ENCODE measurements at regions not wholly inside any gene's neighbourhood (a gene's known extent, or its start where the extent isn't known, plus 50 kb on each side); places are given as distances from the start of the nearest gene placed in this dataset.

DNA sequence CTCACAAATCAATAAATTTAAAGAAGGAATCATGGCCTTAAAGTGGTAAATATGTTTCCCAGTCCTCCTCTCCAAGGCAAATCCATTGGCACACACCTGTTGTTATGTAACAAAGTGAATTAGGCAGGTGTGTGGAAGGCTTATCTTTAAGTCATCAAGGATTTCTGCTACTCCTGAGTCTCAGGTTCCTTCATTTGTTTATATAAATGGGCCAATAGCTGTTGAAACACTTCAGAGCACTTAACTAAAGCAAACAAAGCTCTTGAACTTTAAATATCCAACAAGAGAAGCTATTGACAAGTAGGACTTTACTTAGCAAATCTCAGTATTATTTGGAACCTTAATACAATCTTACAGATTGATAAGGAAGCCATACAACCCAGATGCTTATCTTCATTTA lies 99.3 kb upstream of the ESRRG start:
- Histone ChIP-seq H3K4me1 (ENCODE audit: control insufficient read depth in 4 of 4, insufficient read depth in 4 of 4, low read length in 3 of 4) (no peaks in the 10 kb centered on the region), H3K36me3 (ENCODE audit: control insufficient read depth in 4 of 4, insufficient read depth in 3 of 4, low read depth in 1 of 4, low read length in 3 of 4) (no peaks in the 10 kb centered on the region), H3K27me3 (ENCODE audit: control insufficient read depth in 4 of 4, insufficient read depth in 4 of 4, low read length in 3 of 4) (no peaks in the 10 kb centered on the region), H3K4me3 (ENCODE audit: low read depth in 1 of 3, low read length in 3 of 3) (no peak overlapping the region), H3K9me3 (ENCODE audit: control insufficient read depth in 4 of 4, low read length in 3 of 4) (no peaks in the 10 kb centered on the region), H3K27ac (ENCODE audit: low read depth in 1 of 2, low read length in 2 of 2) (no peak overlapping the region), H3K9ac (ENCODE audit: low read depth in 1 of 2, low read length in 2 of 2) (no peak overlapping the region)
- no peak for DNase-seq (ENCODE audit: low spot score)
- TF ChIP-seq, protein P1, sequence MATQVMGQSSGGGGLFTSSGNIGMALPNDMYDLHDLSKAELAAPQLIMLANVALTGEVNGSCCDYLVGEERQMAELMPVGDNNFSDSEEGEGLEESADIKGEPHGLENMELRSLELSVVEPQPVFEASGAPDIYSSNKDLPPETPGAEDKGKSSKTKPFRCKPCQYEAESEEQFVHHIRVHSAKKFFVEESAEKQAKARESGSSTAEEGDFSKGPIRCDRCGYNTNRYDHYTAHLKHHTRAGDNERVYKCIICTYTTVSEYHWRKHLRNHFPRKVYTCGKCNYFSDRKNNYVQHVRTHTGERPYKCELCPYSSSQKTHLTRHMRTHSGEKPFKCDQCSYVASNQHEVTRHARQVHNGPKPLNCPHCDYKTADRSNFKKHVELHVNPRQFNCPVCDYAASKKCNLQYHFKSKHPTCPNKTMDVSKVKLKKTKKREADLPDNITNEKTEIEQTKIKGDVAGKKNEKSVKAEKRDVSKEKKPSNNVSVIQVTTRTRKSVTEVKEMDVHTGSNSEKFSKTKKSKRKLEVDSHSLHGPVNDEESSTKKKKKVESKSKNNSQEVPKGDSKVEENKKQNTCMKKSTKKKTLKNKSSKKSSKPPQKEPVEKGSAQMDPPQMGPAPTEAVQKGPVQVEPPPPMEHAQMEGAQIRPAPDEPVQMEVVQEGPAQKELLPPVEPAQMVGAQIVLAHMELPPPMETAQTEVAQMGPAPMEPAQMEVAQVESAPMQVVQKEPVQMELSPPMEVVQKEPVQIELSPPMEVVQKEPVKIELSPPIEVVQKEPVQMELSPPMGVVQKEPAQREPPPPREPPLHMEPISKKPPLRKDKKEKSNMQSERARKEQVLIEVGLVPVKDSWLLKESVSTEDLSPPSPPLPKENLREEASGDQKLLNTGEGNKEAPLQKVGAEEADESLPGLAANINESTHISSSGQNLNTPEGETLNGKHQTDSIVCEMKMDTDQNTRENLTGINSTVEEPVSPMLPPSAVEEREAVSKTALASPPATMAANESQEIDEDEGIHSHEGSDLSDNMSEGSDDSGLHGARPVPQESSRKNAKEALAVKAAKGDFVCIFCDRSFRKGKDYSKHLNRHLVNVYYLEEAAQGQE (IDR thresholded peaks at IDR 0.05): no peak
- TF ChIP-seq YY1 (IDR thresholded peaks at IDR 0.05) (no peak), FOXA2 (IDR thresholded peaks at IDR 0.05) (no peak), HNF4A (conservative IDR thresholded peaks at IDR 0.05) (no peak), RAD21 (IDR thresholded peaks at IDR 0.05) (no peak), RXRA (IDR thresholded peaks at IDR 0.05) (no peak), NR2F2 (IDR thresholded peaks at IDR 0.05) (no peak), GABPA (IDR thresholded peaks at IDR 0.05 in 1 of 2, conservative IDR thresholded peaks at IDR 0.05 in 1 of 2) (no peak), FOXA1 (IDR thresholded peaks at IDR 0.05) (no peak)
- TF ChIP-seq, protein P2, sequence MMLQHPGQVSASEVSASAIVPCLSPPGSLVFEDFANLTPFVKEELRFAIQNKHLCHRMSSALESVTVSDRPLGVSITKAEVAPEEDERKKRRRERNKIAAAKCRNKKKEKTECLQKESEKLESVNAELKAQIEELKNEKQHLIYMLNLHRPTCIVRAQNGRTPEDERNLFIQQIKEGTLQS (IDR thresholded peaks at IDR 0.05): no peak
- TF ChIP-seq, protein P3, sequence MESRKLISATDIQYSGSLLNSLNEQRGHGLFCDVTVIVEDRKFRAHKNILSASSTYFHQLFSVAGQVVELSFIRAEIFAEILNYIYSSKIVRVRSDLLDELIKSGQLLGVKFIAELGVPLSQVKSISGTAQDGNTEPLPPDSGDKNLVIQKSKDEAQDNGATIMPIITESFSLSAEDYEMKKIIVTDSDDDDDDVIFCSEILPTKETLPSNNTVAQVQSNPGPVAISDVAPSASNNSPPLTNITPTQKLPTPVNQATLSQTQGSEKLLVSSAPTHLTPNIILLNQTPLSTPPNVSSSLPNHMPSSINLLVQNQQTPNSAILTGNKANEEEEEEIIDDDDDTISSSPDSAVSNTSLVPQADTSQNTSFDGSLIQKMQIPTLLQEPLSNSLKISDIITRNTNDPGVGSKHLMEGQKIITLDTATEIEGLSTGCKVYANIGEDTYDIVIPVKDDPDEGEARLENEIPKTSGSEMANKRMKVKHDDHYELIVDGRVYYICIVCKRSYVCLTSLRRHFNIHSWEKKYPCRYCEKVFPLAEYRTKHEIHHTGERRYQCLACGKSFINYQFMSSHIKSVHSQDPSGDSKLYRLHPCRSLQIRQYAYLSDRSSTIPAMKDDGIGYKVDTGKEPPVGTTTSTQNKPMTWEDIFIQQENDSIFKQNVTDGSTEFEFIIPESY (IDR thresholded peaks at IDR 0.05): no peak
- TF ChIP-seq, protein P4, sequence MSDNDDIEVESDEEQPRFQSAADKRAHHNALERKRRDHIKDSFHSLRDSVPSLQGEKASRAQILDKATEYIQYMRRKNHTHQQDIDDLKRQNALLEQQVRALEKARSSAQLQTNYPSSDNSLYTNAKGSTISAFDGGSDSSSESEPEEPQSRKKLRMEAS (IDR thresholded peaks at IDR 0.05): no peak

DNA sequence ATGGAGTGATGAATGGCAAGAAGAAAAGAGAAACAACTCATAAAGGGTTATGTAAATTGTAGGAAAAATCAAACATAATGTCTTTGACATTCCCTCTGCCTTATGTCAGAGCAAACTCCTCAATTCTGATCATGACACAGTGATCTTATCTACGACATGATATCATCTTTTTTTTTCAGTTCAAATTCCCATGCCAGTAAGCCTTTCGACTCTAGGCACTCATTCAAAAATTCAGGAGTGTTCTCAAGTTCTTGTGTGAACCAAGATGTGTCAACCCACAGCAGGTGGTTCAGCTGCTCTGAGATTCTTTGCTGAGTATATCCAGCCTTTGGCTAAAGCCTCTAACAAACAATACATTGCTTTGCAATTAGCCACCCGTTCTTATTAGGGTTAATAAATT lies 97.1 kb upstream of the ESRRG start:
- Histone ChIP-seq H3K27ac (ENCODE audit: low read depth in 1 of 2, low read length in 2 of 2) (no peak overlapping the region), H3K4me1 (ENCODE audit: control insufficient read depth in 4 of 4, insufficient read depth in 4 of 4, low read length in 3 of 4) (no peaks in the 10 kb centered on the region), H3K9ac (ENCODE audit: low read depth in 1 of 2, low read length in 2 of 2) (no peak overlapping the region), H3K36me3 (ENCODE audit: control insufficient read depth in 4 of 4, insufficient read depth in 3 of 4, low read depth in 1 of 4, low read length in 3 of 4) (no peaks in the 10 kb centered on the region), H3K9me3 (ENCODE audit: control insufficient read depth in 4 of 4, low read length in 3 of 4) (no peaks in the 10 kb centered on the region), H3K4me3 (ENCODE audit: low read depth in 1 of 3, low read length in 3 of 3) (no peak overlapping the region), H3K27me3 (ENCODE audit: control insufficient read depth in 4 of 4, insufficient read depth in 4 of 4, low read length in 3 of 4) (peaks cover 0 to 5% (median 0%) of the 10 kb centered on the region in 4 donors)
- 39% methylated on average over 3 of the region's 3 CpGs for WGBS
- DNase-seq (ENCODE audit: low spot score): no peak
- TF ChIP-seq, protein P1 (IDR thresholded peaks at IDR 0.05): no peak
- TF ChIP-seq, protein P5, sequence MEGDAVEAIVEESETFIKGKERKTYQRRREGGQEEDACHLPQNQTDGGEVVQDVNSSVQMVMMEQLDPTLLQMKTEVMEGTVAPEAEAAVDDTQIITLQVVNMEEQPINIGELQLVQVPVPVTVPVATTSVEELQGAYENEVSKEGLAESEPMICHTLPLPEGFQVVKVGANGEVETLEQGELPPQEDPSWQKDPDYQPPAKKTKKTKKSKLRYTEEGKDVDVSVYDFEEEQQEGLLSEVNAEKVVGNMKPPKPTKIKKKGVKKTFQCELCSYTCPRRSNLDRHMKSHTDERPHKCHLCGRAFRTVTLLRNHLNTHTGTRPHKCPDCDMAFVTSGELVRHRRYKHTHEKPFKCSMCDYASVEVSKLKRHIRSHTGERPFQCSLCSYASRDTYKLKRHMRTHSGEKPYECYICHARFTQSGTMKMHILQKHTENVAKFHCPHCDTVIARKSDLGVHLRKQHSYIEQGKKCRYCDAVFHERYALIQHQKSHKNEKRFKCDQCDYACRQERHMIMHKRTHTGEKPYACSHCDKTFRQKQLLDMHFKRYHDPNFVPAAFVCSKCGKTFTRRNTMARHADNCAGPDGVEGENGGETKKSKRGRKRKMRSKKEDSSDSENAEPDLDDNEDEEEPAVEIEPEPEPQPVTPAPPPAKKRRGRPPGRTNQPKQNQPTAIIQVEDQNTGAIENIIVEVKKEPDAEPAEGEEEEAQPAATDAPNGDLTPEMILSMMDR (IDR thresholded peaks at IDR 0.05; ENCODE audit: low read depth, low read length, missing input control): no peak
- no peak for TF ChIP-seq SP1 (IDR thresholded peaks at IDR 0.05)
- TF ChIP-seq HNF4A (conservative IDR thresholded peaks at IDR 0.05): no peak
- TF ChIP-seq EGR1 (IDR thresholded peaks at IDR 0.05; ENCODE audit: low read depth in 2 of 2): no peak
- TF ChIP-seq FOXA2 (IDR thresholded peaks at IDR 0.05): no peak
- TF ChIP-seq TAF1 (conservative IDR thresholded peaks at IDR 0.05): no peak
- TF ChIP-seq YY1 (IDR thresholded peaks at IDR 0.05): no peak
- TF ChIP-seq, protein P4 (IDR thresholded peaks at IDR 0.05): no peak
- no peak for TF ChIP-seq GABPA (IDR thresholded peaks at IDR 0.05 in 1 of 2, conservative IDR thresholded peaks at IDR 0.05 in 1 of 2)
- TF ChIP-seq, protein P3 (IDR thresholded peaks at IDR 0.05): no peak
- TF ChIP-seq, protein P2 (IDR thresholded peaks at IDR 0.05): no peak
- TF ChIP-seq JUND (IDR thresholded peaks at IDR 0.05): no peak
- no peak for TF ChIP-seq RAD21 (IDR thresholded peaks at IDR 0.05)
- TF ChIP-seq FOXA1 (IDR thresholded peaks at IDR 0.05): no peak
- TF ChIP-seq RXRA (IDR thresholded peaks at IDR 0.05): no peak
